SK-N-SH (cell line): ENCODE measurements at regions not wholly inside any gene's neighbourhood (a gene's known extent, or its start where the extent isn't known, plus 50 kb on each side); places are given as distances from the start of the nearest gene placed in this dataset.

ENCODE experiments used
- CTCF ChIA-PET: fragments of 300-600, 350-600 bp; formaldehyde crosslinking; extraction: SDS; loops from one replicate; lab custom pipeline; 2021; lab: Yijun Ruan, JAX
- POLR2A ChIA-PET: fragments of 350-600 bp; sonication (Branson Sonifier 250); formaldehyde crosslinking; extraction: SDS; loops from one replicate; lab custom pipeline; 2020; ENCODE audit warnings: antibody characterized with exemption, inconsistent platforms; lab: Yijun Ruan, JAX
- DNase-seq: peaks from one replicate; pipeline ENCODE4 v3.0.0; 2012
- H2AFZ ChIP-seq: fragments of 200-600 bp; sonication (generic); 2 replicates; pipeline ENCODE4 v1.8.1; 2016; ENCODE audit warnings: antibody characterized with exemption, mild to moderate bottlenecking, low read depth
- H3F3A ChIP-seq: fragments of 200-600 bp; sonication (generic); replicated peaks from 2 replicates; pipeline ENCODE3; 2016; ENCODE audit warnings: antibody characterized with exemption, mild to moderate bottlenecking; ENCODE audit not compliant: insufficient read depth
- H3K27ac ChIP-seq, 2 experiments: fragments of 200-500 bp in 1 of 2; fragments of 200-600 bp in 1 of 2; sonication (Bioruptor generic) in 1 of 2; sonication (generic), shearing (Covaris generic) in 1 of 2; 2 replicates each; pipeline versions ENCODE4 v1.5.1 to v1.6.1; 2014 to 2016; ENCODE audit warnings: low read depth in 2 of 2, inconsistent platforms in 1 of 2, low read length in 1 of 2, mild to moderate bottlenecking in 1 of 2, mixed read lengths in 1 of 2
- H3K27me3 ChIP-seq: fragments of 200-600 bp; sonication (generic), shearing (Covaris generic); 2 replicates; pipeline ENCODE4 v1.6.1; 2016; ENCODE audit warnings: mixed run types; ENCODE audit not compliant: insufficient read depth
- H3K36me3 ChIP-seq, 2 experiments: fragments of 200-500 bp in 1 of 2; fragments of 200-600 bp in 1 of 2; sonication (Bioruptor generic) in 1 of 2; sonication (generic) in 1 of 2; replicated peaks in 1 of 2; 2 replicates each; pipeline versions ENCODE3 to v1.5.1; 2014 to 2016; ENCODE audit warnings: low read length in 1 of 2, mild to moderate bottlenecking in 1 of 2; ENCODE audit not compliant: insufficient read depth in 2 of 2, control insufficient read depth in 1 of 2
- H3K4me1 ChIP-seq, 2 experiments: fragments of 200-500 bp in 1 of 2; fragments of 200-600 bp in 1 of 2; sonication (Bioruptor generic) in 1 of 2; sonication (generic), shearing (Covaris generic) in 1 of 2; 2 replicates each; pipeline versions ENCODE4 v1.5.1 to v1.6.1; 2014 to 2016; ENCODE audit warnings: low read depth in 1 of 2, low read length in 1 of 2, mixed run types in 1 of 2; ENCODE audit not compliant: insufficient read depth in 2 of 2, control insufficient read depth in 1 of 2
- H3K4me2 ChIP-seq: fragments of 200-600 bp; sonication (generic), shearing (Covaris generic); 2 replicates; pipeline ENCODE4 v1.6.1; 2017; ENCODE audit warnings: mixed run types
- H3K4me3 ChIP-seq, 2 experiments: fragments of 200-500 bp in 1 of 2; fragments of 200-600 bp in 1 of 2; sonication (Bioruptor generic) in 1 of 2; sonication (generic), shearing (Covaris generic) in 1 of 2; 2 replicates each; pipeline versions ENCODE4 v1.5.1 to v1.8.1; 2014 to 2016; ENCODE audit warnings: low read depth in 2 of 2, inconsistent platforms in 1 of 2, low read length in 1 of 2, mild to moderate bottlenecking in 1 of 2, mixed read lengths in 1 of 2, moderate library complexity in 1 of 2
- H3K79me2 ChIP-seq: fragments of 200-600 bp; sonication (generic); 2 replicates; pipeline ENCODE4 v1.8.1; 2017; ENCODE audit warnings: mild to moderate bottlenecking; ENCODE audit not compliant: insufficient read depth
- H3K9ac ChIP-seq: fragments of 200-600 bp; sonication (generic); 2 replicates; pipeline ENCODE4 v1.6.1; 2017; ENCODE audit warnings: mixed run types
- H3K9me2 ChIP-seq: fragments of 200-600 bp; sonication (generic); 2 replicates; pipeline ENCODE4 v1.6.1; 2017; ENCODE audit warnings: mixed run types
- H3K9me3 ChIP-seq: fragments of 200-600 bp; sonication (generic); 2 replicates; pipeline ENCODE4 v1.6.1; 2017; ENCODE audit warnings: mixed run types, mild to moderate bottlenecking, moderate library complexity
- H4K20me1 ChIP-seq: fragments of 200-600 bp; sonication (generic); 2 replicates; pipeline ENCODE4 v1.6.1; 2017; ENCODE audit warnings: mild to moderate bottlenecking, mixed run types; ENCODE audit not compliant: insufficient read depth
- EP300 ChIP-seq, 2 experiments: IDR thresholded peaks; 2 replicates each; pipeline versions ENCODE4 v1.4.0 to v1.6.1; 2012; ENCODE audit warnings: borderline replicate concordance in 1 of 2, low read depth in 1 of 2, low read length in 1 of 2
- FOSL2 ChIP-seq: IDR thresholded peaks from 2 replicates; pipeline ENCODE4 v1.4.0; 2012; ENCODE audit warnings: low read depth, mild to moderate bottlenecking, moderate library complexity, borderline replicate concordance
- FOXM1 ChIP-seq: IDR thresholded peaks from 2 replicates; pipeline ENCODE4 v1.4.0; 2012; ENCODE audit warnings: low read depth, mild to moderate bottlenecking
- GABPA ChIP-seq: IDR thresholded peaks from 2 replicates; pipeline ENCODE4 v1.4.0; 2012; ENCODE audit warnings: low read depth, mild to moderate bottlenecking
- MXI1 ChIP-seq: IDR thresholded peaks from 2 replicates; pipeline ENCODE4 v1.6.1; 2012; ENCODE audit warnings: mild to moderate bottlenecking, low read depth, low read length, improper control_type of control experiment
- NRF1 ChIP-seq: IDR thresholded peaks from 2 replicates; pipeline ENCODE4 v1.6.1; 2012; ENCODE audit warnings: low read depth, mild to moderate bottlenecking, low read length
- RCOR1 ChIP-seq: fragments of 150-350 bp; IDR thresholded peaks from 2 replicates; pipeline ENCODE4 v1.6.1; 2017; ENCODE audit warnings: antibody characterized with exemption, low read length
- RXRA ChIP-seq: IDR thresholded peaks from 2 replicates; pipeline ENCODE4 v1.4.0; 2012; ENCODE audit warnings: low read depth, mild to moderate bottlenecking, borderline replicate concordance
- TEAD4 ChIP-seq: IDR thresholded peaks from 2 replicates; pipeline ENCODE4 v1.4.0; 2012; ENCODE audit warnings: mild to moderate bottlenecking, borderline replicate concordance; ENCODE audit not compliant: insufficient read depth
- WGBS: methylation state at CpG from one replicate; pipeline ENCODE4 v1.1.6; 2017; ENCODE audit warnings: low lambda C conversion rate; 5-methylcytosine and 5-hydroxymethylcytosine counted together
- TF ChIP-seq, protein P1 (sequence below): IDR thresholded peaks from 2 replicates; pipeline ENCODE4 v1.6.1; 2012; ENCODE audit warnings: mild to moderate bottlenecking, low read depth, low read length, moderate library complexity
- TF ChIP-seq, protein P2 (sequence below): fragments of 150-350 bp; IDR thresholded peaks from 2 replicates; pipeline ENCODE4 v1.6.1; 2017; ENCODE audit warnings: antibody characterized with exemption, low read length, low read depth, borderline replicate concordance
- TF ChIP-seq, protein P3 (sequence below): fragments of 150-350 bp; IDR thresholded peaks from 2 replicates; pipeline ENCODE4 v1.6.1; 2016; ENCODE audit warnings: mild to moderate bottlenecking, low read depth, low read length
- TF ChIP-seq, protein P4 (sequence below): IDR thresholded peaks from 2 replicates; pipeline ENCODE4; 2012

DNA sequence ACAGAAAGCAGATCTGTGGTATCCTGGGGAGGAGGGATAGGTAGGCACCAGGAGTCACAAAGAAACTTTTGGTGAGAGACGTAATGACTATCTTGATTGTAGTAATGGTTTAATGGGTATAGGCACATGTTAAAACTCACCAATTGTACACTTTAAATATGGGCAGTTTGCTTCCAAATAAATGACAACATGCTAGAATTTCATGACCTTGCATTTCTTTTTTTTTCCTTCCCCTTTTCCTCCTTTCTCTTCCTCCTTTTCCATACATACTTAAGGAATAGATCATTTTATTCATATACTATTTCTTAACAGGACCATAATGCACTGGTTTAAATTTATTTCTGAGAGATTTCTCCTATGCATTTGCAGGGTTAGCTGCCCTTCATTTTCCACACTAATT, 341.8 kb downstream of the TMEM182 start:
- Histone ChIP-seq H3K27me3 (no peaks in the 10 kb centered on the region), H3K9me2 (no peaks in the 10 kb centered on the region), H3K9ac (no peak overlapping the region), H3K4me2 (no peak overlapping the region), H4K20me1 (no peaks in the 10 kb centered on the region), H3K4me1 (no peaks in the 10 kb centered on the region), H3K79me2 (no peaks in the 10 kb centered on the region), H3F3A (no peaks in the 10 kb centered on the region), H2AFZ (no peak overlapping the region), H3K36me3 (no peaks in the 10 kb centered on the region), H3K9me3 (no peaks in the 10 kb centered on the region), H3K4me3 (no peak overlapping the region), H3K27ac (no peak overlapping the region)
- TF ChIP-seq, protein P1, sequence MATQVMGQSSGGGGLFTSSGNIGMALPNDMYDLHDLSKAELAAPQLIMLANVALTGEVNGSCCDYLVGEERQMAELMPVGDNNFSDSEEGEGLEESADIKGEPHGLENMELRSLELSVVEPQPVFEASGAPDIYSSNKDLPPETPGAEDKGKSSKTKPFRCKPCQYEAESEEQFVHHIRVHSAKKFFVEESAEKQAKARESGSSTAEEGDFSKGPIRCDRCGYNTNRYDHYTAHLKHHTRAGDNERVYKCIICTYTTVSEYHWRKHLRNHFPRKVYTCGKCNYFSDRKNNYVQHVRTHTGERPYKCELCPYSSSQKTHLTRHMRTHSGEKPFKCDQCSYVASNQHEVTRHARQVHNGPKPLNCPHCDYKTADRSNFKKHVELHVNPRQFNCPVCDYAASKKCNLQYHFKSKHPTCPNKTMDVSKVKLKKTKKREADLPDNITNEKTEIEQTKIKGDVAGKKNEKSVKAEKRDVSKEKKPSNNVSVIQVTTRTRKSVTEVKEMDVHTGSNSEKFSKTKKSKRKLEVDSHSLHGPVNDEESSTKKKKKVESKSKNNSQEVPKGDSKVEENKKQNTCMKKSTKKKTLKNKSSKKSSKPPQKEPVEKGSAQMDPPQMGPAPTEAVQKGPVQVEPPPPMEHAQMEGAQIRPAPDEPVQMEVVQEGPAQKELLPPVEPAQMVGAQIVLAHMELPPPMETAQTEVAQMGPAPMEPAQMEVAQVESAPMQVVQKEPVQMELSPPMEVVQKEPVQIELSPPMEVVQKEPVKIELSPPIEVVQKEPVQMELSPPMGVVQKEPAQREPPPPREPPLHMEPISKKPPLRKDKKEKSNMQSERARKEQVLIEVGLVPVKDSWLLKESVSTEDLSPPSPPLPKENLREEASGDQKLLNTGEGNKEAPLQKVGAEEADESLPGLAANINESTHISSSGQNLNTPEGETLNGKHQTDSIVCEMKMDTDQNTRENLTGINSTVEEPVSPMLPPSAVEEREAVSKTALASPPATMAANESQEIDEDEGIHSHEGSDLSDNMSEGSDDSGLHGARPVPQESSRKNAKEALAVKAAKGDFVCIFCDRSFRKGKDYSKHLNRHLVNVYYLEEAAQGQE, result no peak
- TF ChIP-seq FOSL2 (no peak), TEAD4 (no peak), FOXM1 (no peak), RCOR1 (no peak), EP300 (IDR thresholded peaks at IDR 0.05; ENCODE audit: borderline replicate concordance in 1 of 2, low read depth in 1 of 2, low read length in 1 of 2) (no peak), RXRA (no peak)
- TF ChIP-seq, protein P2, sequence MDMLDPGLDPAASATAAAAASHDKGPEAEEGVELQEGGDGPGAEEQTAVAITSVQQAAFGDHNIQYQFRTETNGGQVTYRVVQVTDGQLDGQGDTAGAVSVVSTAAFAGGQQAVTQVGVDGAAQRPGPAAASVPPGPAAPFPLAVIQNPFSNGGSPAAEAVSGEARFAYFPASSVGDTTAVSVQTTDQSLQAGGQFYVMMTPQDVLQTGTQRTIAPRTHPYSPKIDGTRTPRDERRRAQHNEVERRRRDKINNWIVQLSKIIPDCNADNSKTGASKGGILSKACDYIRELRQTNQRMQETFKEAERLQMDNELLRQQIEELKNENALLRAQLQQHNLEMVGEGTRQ, result no peak
- TF ChIP-seq, protein P3, sequence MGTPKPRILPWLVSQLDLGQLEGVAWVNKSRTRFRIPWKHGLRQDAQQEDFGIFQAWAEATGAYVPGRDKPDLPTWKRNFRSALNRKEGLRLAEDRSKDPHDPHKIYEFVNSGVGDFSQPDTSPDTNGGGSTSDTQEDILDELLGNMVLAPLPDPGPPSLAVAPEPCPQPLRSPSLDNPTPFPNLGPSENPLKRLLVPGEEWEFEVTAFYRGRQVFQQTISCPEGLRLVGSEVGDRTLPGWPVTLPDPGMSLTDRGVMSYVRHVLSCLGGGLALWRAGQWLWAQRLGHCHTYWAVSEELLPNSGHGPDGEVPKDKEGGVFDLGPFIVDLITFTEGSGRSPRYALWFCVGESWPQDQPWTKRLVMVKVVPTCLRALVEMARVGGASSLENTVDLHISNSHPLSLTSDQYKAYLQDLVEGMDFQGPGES, result no peak
- TF ChIP-seq, protein P4, sequence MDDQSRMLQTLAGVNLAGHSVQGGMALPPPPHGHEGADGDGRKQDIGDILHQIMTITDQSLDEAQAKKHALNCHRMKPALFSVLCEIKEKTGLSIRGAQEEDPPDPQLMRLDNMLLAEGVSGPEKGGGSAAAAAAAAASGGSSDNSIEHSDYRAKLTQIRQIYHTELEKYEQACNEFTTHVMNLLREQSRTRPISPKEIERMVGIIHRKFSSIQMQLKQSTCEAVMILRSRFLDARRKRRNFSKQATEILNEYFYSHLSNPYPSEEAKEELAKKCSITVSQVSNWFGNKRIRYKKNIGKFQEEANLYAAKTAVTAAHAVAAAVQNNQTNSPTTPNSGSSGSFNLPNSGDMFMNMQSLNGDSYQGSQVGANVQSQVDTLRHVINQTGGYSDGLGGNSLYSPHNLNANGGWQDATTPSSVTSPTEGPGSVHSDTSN, result no peak
- ChIA-PET POLR2A (no interaction called here), CTCF (no interaction called here)
- WGBS, result 20% methylated on average over 1 of the region's 1 CpG
- no peak for DNase-seq

DNA sequence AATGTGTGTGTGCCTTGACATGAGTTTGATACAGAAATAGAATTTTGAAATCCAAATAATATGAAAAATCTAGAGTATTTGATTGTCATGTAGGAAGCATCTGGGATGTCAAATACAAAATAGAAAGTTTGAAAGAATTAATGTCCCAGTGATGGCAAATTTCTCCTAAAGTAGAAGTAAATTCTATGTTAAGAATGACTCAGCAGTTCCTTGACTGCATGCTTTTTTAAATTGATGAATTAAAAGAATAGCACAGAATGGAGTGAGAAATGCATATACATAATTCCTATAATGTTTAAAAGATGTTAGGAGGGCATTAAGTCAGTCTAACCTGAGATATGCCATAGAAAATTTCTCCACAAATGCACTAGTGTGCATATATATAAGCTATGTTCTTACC, 357.5 kb downstream of the TMEM182 start:
- H3K9me3 ChIP-seq, result no peaks in the 10 kb centered on the region
- H3K27ac ChIP-seq, result no peak overlapping the region
- no peak overlapping the region for H2AFZ ChIP-seq
- no peak overlapping the region for H3K9ac ChIP-seq
- no peaks in the 10 kb centered on the region for H4K20me1 ChIP-seq
- TF ChIP-seq MXI1 (no peak), NRF1 (no peak), GABPA (no peak)
- no peak overlapping the region for H3K4me2 ChIP-seq
- no peak for DNase-seq
- no peaks in the 10 kb centered on the region for H3F3A ChIP-seq
- POLR2A ChIA-PET, result no interaction called here
- H3K36me3 ChIP-seq, result no peaks in the 10 kb centered on the region
- CTCF ChIA-PET, result no interaction called here
- H3K9me2 ChIP-seq, result no peaks in the 10 kb centered on the region
- H3K4me3 ChIP-seq, result no peak overlapping the region
- no peaks in the 10 kb centered on the region for H3K79me2 ChIP-seq
- no peaks in the 10 kb centered on the region for H3K4me1 ChIP-seq
- H3K27me3 ChIP-seq, result no peaks in the 10 kb centered on the region
